ENCODE measurements at regions not wholly inside any gene's neighbourhood (a gene's known extent, or its start where the extent isn't known, plus 50 kb on each side); places are given as distances from the start of the nearest gene placed in this dataset.

GRCh38 chr1:61604684-61605083, 120.3 kb downstream of the TM2D1 start:
- Histone ChIP-seq H4K20me1 (ENCODE audit: insufficient read depth, low read length) (no peaks in the 10 kb centered on the region), H3K4me3 (ENCODE audit: insufficient read depth, low read depth, low read length) (no peak overlapping the region), H3K9ac (ENCODE audit: low read depth, low read length) (no peak overlapping the region), H3K18ac (ENCODE audit: low read depth, low read length) (no peak overlapping the region), H2BK15ac (ENCODE audit: low read depth, low read length) (no peak overlapping the region), H3K9me3 (ENCODE audit: control insufficient read depth, insufficient read depth, low read length) (no peaks in the 10 kb centered on the region), H3K23ac (ENCODE audit: low read depth, low read length) (no peak overlapping the region), H2AK5ac (ENCODE audit: low read depth, low read length) (no peak overlapping the region), H2BK20ac (ENCODE audit: low read depth, low read length) (no peak overlapping the region), H3K4me1 (ENCODE audit: control insufficient read depth, insufficient read depth, low read length) (no peaks in the 10 kb centered on the region), H3K14ac (replicated peaks; ENCODE audit: low read depth, low read length) (no peak overlapping the region), H4K5ac (ENCODE audit: low read depth, low read length) (no peak overlapping the region), H2BK120ac (ENCODE audit: low read depth, low read length) (no peak overlapping the region), H3K36me3 (ENCODE audit: control insufficient read depth, insufficient read depth, low read length) (no peaks in the 10 kb centered on the region), H2AK9ac (replicated peaks; ENCODE audit: low read depth, low read length, poor library complexity) (no peak overlapping the region), H4K8ac (ENCODE audit: low read depth in 2 of 2, low read length in 2 of 2) (no peak overlapping the region), H3K4me2 (ENCODE audit: low read depth, low read length) (no peak overlapping the region), H3K4ac (ENCODE audit: low read depth, low read length) (no peak overlapping the region), H3K27ac (ENCODE audit: insufficient read depth, low read length) (no peak overlapping the region), H3K79me1 (ENCODE audit: low read depth in 1 of 2, low read length in 2 of 2) (no peaks in the 10 kb centered on the region), H4K91ac (ENCODE audit: insufficient read depth, low read depth, low read length) (no peak overlapping the region), H3K9me1 (ENCODE audit: insufficient read depth, low read length) (no peaks in the 10 kb centered on the region), H3K27me3 (ENCODE audit: control insufficient read depth, insufficient read depth, low read length) (no peaks in the 10 kb centered on the region), H2AFZ (replicated peaks; ENCODE audit: low read length, poor library complexity) (no peak overlapping the region), H3K56ac (ENCODE audit: extremely low read depth, insufficient read depth, low read length) (no peak overlapping the region), H2BK5ac (ENCODE audit: low read depth, low read length, poor library complexity, severe bottlenecking) (no peak overlapping the region)
- BruUV-seq (replicated peaks): no TSS peak
- TF ChIP-seq SMC3 (IDR thresholded peaks at IDR 0.05; ENCODE audit: low read depth, low read length) (no peak), ELK1 (IDR thresholded peaks at IDR 0.05; ENCODE audit: borderline replicate concordance, low read depth, low read length) (no peak), POLR2A (IDR thresholded peaks at IDR 0.05; ENCODE audit: low read depth, low read length) (no peak), CEBPB (IDR thresholded peaks at IDR 0.05; ENCODE audit: low read depth, low read length) (no peak), MXI1 (IDR thresholded peaks at IDR 0.05; ENCODE audit: borderline replicate concordance, low read depth, low read length) (no peak), RFX5 (IDR thresholded peaks at IDR 0.05; ENCODE audit: low read depth, low read length) (no peak), CTCF (conservative IDR thresholded peaks at IDR 0.05; ENCODE audit: low read depth, low read length) (no peak), BHLHE40 (IDR thresholded peaks at IDR 0.05; ENCODE audit: low read depth, low read length) (no peak), MAFK (IDR thresholded peaks at IDR 0.05; ENCODE audit: low read depth, low read length) (no peak), MAZ (IDR thresholded peaks at IDR 0.05; ENCODE audit: borderline replicate concordance, low read depth, low read length) (no peak), NFE2L2 (IDR thresholded peaks at IDR 0.05; ENCODE audit: low read depth, low read length) (no peak), RAD21 (IDR thresholded peaks at IDR 0.05; ENCODE audit: low read length) (no peak), USF2 (IDR thresholded peaks at IDR 0.05; ENCODE audit: low read depth, low read length) (no peak), CHD1 (IDR thresholded peaks at IDR 0.05; ENCODE audit: low read depth, low read length) (no peak)
- dilution Hi-C loops (cut with HindIII; ENCODE audit: low sequenced_read_pairs, unreplicated experiment): no loop called here
- DNase-seq (no peak), ATAC-seq (ENCODE audit: low read depth) (no peak)
- ChIA-PET CTCF (interaction anchor here (1.5 kb wide), 1 partner anchor 16 kb away, joined by 4 read pairs; no protein-coding TSS in a partner anchor), POLR2A (ENCODE audit: unreplicated experiment) (no interaction called here)
- in situ Hi-C loops (cut with MboI; ENCODE audit: low sequenced_read_pairs): no loop called here
- WGBS, 2 experiments (ENCODE audit: extremely low coverage in 2 of 2, insufficient read length in 1 of 2): no CpG with 5 or more reads among the region's 1 CpG
- intact Hi-C loops (cut with micrococcal nuclease): no loop called here
